Spleen (tissue), 11 donors: ENCODE measurements at regions not wholly inside any gene's neighbourhood (a gene's known extent, or its start where the extent isn't known, plus 50 kb on each side); places are given as distances from the start of the nearest gene placed in this dataset.

Experiments used
- DNase-seq: peaks from one replicate; pipeline ENCODE4 v3.0.0-alpha.2; 2020
- H3K27ac ChIP-seq, 8 donors: fragments of 200-600 bp; sonication (generic) in 7 of 8; 1 replicate in 4 of 8; 2 replicates in 4 of 8; pipeline versions ENCODE4 v1.5.0 to v1.8.0; 2016 to 2021; ENCODE audit warnings: inconsistent platforms in 4 of 8, mild to moderate bottlenecking in 4 of 8, moderate library complexity in 1 of 8
- H3K27me3 ChIP-seq, 7 donors: fragments of 200-600 bp; sonication (generic) in 6 of 7; replicated peaks in 1 of 7; 1 replicate in 4 of 7; 2 replicates in 3 of 7; pipeline versions ENCODE4 v1.5.0 to v1.8.0; 2016 to 2021; ENCODE audit warnings: inconsistent platforms in 3 of 7, mild to moderate bottlenecking in 1 of 7
- H3K36me3 ChIP-seq, 6 donors: fragments of 200-600 bp; sonication (generic) in 5 of 6; 1 replicate in 4 of 6; 2 replicates in 2 of 6; pipeline versions ENCODE4 v1.5.0 to v1.8.0; 2016 to 2021; ENCODE audit warnings: inconsistent platforms in 2 of 6
- H3K4me1 ChIP-seq, 6 donors: fragments of 200-600 bp; sonication (generic) in 5 of 6; 1 replicate in 3 of 6; 2 replicates in 3 of 6; pipeline versions ENCODE4 v1.5.0 to v1.8.0; 2016 to 2021; ENCODE audit warnings: inconsistent platforms in 3 of 6
- H3K4me3 ChIP-seq, 8 donors: fragments of 200-600 bp; sonication (generic) in 7 of 8; 1 replicate in 4 of 8; 2 replicates in 4 of 8; pipeline versions ENCODE4 v1.5.0 to v1.8.0; 2016 to 2021; ENCODE audit warnings: inconsistent platforms in 4 of 8, mild to moderate bottlenecking in 4 of 8, moderate library complexity in 2 of 8
- H3K9me3 ChIP-seq, 8 donors: fragments of 200-600 bp; sonication (generic) in 7 of 8; 1 replicate in 4 of 8; 2 replicates in 4 of 8; pipeline versions ENCODE4 v1.5.0 to v1.8.0; 2016 to 2021; ENCODE audit warnings: inconsistent platforms in 4 of 8
- CTCF ChIP-seq, 11 experiments: fragments of 200-600 bp in 7 of 11; fragments of 450-650 bp in 4 of 11; sonication (generic) in 4 of 11; IDR thresholded peaks in 8 of 11; conservative IDR thresholded peaks in 3 of 11; 1 replicate in 7 of 11; 2 replicates in 4 of 11; pipeline versions ENCODE4 v1.4.0 to v1.8.0; 2016 to 2021; ENCODE audit warnings: antibody characterized with exemption in 11 of 11, inconsistent platforms in 4 of 11, mild to moderate bottlenecking in 1 of 11
- POLR2A ChIP-seq, 3 donors: fragments of 450-650 bp; IDR thresholded peaks; one replicate each; pipeline ENCODE4 v1.5.1; 2017; ENCODE audit warnings: antibody characterized with exemption in 3 of 3, mild to moderate bottlenecking in 1 of 3
- POLR2AphosphoS5 ChIP-seq, 3 donors: sonication (generic); formaldehyde crosslinking; IDR thresholded peaks; one replicate each; pipeline ENCODE4 v1.5.1; 2017; ENCODE audit warnings: antibody characterized with exemption in 3 of 3
- WGBS, 5 donors: extraction: QIAGEN DNeasy Blood & Tissue Kit in 3 of 5; methylation state at CpG; one replicate each; pipeline versions ENCODE4 v1.1.5 to v1.1.7; 2013 to 2018; 5-methylcytosine and 5-hydroxymethylcytosine counted together
- intact Hi-C: fragments of 100-400 bp; cut with DNase I; formaldehyde crosslinking; loops from one replicate; pipeline ENCODE4 v1.15.0; 2023; ENCODE audit warnings: low total_unique reads
- donor health status: healthy with polysubstance abuse.
- donor health status: DM: no; HTN: no; CAD: no; lungs with moderate emphysema.
- donor health status: DM: no; HTN: no; CAD: no.
- donor health status: Bipolar disorder and iron deficiency.
- donor health status: healthy.
- donor health status: DM: no; HTN: no; CAD: no.
- donor health status: DM: yes; HTN: yes; CAD: no.

GRCh38 chr12:39230086-39230485, 212.8 kb downstream of the KIF21A start:
- WGBS, 5 donors, result 63 to 80% (median 73%) methylated on average over 3 of the region's 3 CpGs
- no peak for DNase-seq
- TF ChIP-seq CTCF (IDR thresholded peaks at IDR 0.05 in 8 of 11, conservative IDR thresholded peaks at IDR 0.05 in 3 of 11) (no peak), POLR2A (IDR thresholded peaks at IDR 0.05) (no peak), POLR2AphosphoS5 (IDR thresholded peaks at IDR 0.05) (no peak)
- H3K4me1 ChIP-seq, result no peaks in the 10 kb centered on the region
- no peaks in the 10 kb centered on the region for H3K36me3 ChIP-seq
- peaks cover 0 to 2% (median 0%) of the 10 kb centered on the region in 8 donors for H3K9me3 ChIP-seq
- no peak overlapping the region for H3K4me3 ChIP-seq
- H3K27ac ChIP-seq, result no peak overlapping the region
- intact Hi-C loops, result no loop called here
- no peaks in the 10 kb centered on the region for H3K27me3 ChIP-seq

- H3K4me1 ChIP-seq, result no peaks in the 10 kb centered on the region
- no peak overlapping the region for H3K27ac ChIP-seq
- intact Hi-C loops, result no loop called here
- H3K9me3 ChIP-seq, result peaks cover 0 to 29% (median 13%) of the 10 kb centered on the region in 8 donors
- TF ChIP-seq POLR2A (IDR thresholded peaks at IDR 0.05) (no peak), CTCF (IDR thresholded peaks at IDR 0.05 in 8 of 11, conservative IDR thresholded peaks at IDR 0.05 in 3 of 11) (no peak), POLR2AphosphoS5 (IDR thresholded peaks at IDR 0.05) (no peak)
- WGBS, 5 donors, result 43 to 55% (median 45%) methylated on average over 2 of the region's 2 CpGs
- no peak overlapping the region for H3K4me3 ChIP-seq
- H3K27me3 ChIP-seq, result no peaks in the 10 kb centered on the region
- no peaks in the 10 kb centered on the region for H3K36me3 ChIP-seq
- DNase-seq, result no peak
These were observed 215.7 kb downstream of the KIF21A start for GRCh38 chr12:39227218-39227617.

- no peaks in the 10 kb centered on the region for H3K27me3 ChIP-seq
- no peak overlapping the region for H3K4me3 ChIP-seq
- H3K27ac ChIP-seq, result no peak overlapping the region
- TF ChIP-seq POLR2AphosphoS5 (IDR thresholded peaks at IDR 0.05) (no peak), CTCF (IDR thresholded peaks at IDR 0.05 in 8 of 11, conservative IDR thresholded peaks at IDR 0.05 in 3 of 11) (no peak), POLR2A (IDR thresholded peaks at IDR 0.05) (no peak)
- H3K9me3 ChIP-seq, result peaks cover 0 to 33% (median 13%) of the 10 kb centered on the region in 8 donors
- DNase-seq, result no peak
- H3K36me3 ChIP-seq, result no peaks in the 10 kb centered on the region
- intact Hi-C loops, result no loop called here
- no peaks in the 10 kb centered on the region for H3K4me1 ChIP-seq
These were observed 217.9 kb downstream of the KIF21A start for GRCh38 chr12:39224971-39225370.

- intact Hi-C loops, result no loop called here
- WGBS, 5 donors, result 47 to 64% (median 57%) methylated on average over 4 of the region's 4 CpGs
- H3K4me1 ChIP-seq, result no peaks in the 10 kb centered on the region
- H3K27ac ChIP-seq, result no peak overlapping the region
- H3K4me3 ChIP-seq, result no peak overlapping the region
- no peaks in the 10 kb centered on the region for H3K27me3 ChIP-seq
- no peak for DNase-seq
- H3K36me3 ChIP-seq, result no peaks in the 10 kb centered on the region
- TF ChIP-seq POLR2AphosphoS5 (IDR thresholded peaks at IDR 0.05) (no peak), POLR2A (IDR thresholded peaks at IDR 0.05) (no peak), CTCF (IDR thresholded peaks at IDR 0.05 in 8 of 11, conservative IDR thresholded peaks at IDR 0.05 in 3 of 11) (no peak)
- H3K9me3 ChIP-seq, result peaks cover 0 to 74% (median 33%) of the 10 kb centered on the region in 8 donors
These were observed 237.0 kb downstream of the KIF21A start for GRCh38 chr12:39205969-39206368.
